Kidney epithelial cell (primary cell): ENCODE measurements at regions not wholly inside any gene's neighbourhood (a gene's known extent, or its start where the extent isn't known, plus 50 kb on each side); places are given as distances from the start of the nearest gene placed in this dataset.

ENCODE experiments used
- DNase-seq: peaks from one replicate; pipeline ENCODE4 v3.0.0-alpha.2; 2010; ENCODE audit warnings: low read depth
- H3K27me3 ChIP-seq: 2 replicates; pipeline ENCODE4 v1.6.0; 2011; ENCODE audit warnings: low read length; ENCODE audit not compliant: control insufficient read depth, insufficient read depth
- H3K36me3 ChIP-seq: 2 replicates; pipeline ENCODE4 v1.5.1; 2011; ENCODE audit warnings: low read length; ENCODE audit not compliant: control insufficient read depth, insufficient read depth
- H3K4me3 ChIP-seq: 2 replicates; pipeline ENCODE4 v1.5.1; 2011; ENCODE audit warnings: low read depth, mild to moderate bottlenecking, control low read depth, low read length
- CTCF ChIP-seq: IDR thresholded peaks from 2 replicates; pipeline ENCODE4 v1.5.1; 2011; ENCODE audit warnings: mild to moderate bottlenecking, moderate library complexity, low read length, control low read depth, inconsistent platforms; ENCODE audit not compliant: insufficient read depth, poor library complexity, severe bottlenecking

DNA sequence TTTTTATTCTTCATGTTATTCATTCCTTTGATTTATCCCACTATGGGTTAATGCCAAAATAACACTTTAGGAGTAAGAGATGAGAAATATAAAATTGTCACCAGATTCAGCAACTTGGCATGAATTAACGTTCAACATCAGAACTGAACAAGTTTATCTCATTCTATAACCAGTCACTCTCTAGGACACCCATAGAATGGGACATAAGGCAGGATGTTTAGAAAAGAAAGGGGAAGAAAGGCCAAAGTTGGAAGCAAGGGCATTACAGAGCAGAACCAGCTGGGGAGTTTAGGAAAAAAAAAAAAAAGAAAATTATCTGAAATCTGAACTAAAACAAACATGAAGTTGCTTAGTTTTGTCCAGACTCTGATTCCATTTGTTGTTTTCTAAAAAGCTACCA lies 211.0 kb downstream of the PMAIP1 start:
- DNase-seq = no peak
- Histone ChIP-seq H3K36me3 (no peaks in the 10 kb centered on the region), H3K4me3 (no peak overlapping the region), H3K27me3 (no peaks in the 10 kb centered on the region)
- TF ChIP-seq CTCF = no peak

DNA sequence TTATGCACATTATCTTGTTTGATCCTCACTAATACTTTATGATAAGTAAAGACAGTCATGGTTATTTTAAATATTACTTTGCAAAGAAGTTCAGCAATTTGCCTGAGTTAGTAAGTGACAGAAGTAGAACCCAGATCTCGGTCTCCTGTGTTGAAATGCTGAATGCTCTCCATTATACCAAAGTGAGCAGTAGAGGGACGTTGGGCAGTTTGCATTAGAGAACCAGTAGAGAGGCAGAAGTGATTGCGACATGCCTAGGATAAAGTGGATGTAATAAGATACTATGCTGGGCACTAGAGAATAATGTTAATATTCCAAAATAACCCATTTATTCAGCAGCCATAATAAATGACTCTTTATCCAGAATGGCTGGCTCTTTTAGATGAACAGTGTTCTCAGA lies 201.0 kb downstream of the PMAIP1 start:
- Histone ChIP-seq H3K36me3 (no peaks in the 10 kb centered on the region), H3K27me3 (no peaks in the 10 kb centered on the region), H3K4me3 (no peak overlapping the region)
- DNase-seq = no peak
- TF ChIP-seq CTCF = no peak

GRCh38 chr18:60099709-60100108 lies 199.9 kb downstream of the PMAIP1 start:
- Histone ChIP-seq H3K4me3 (no peak overlapping the region), H3K27me3 (no peaks in the 10 kb centered on the region), H3K36me3 (no peaks in the 10 kb centered on the region)
- no peak for TF ChIP-seq CTCF
- DNase-seq = no peak

- Histone ChIP-seq H3K4me3 (no peak overlapping the region), H3K36me3 (no peaks in the 10 kb centered on the region), H3K27me3 (no peaks in the 10 kb centered on the region)
- no peak for DNase-seq
- no peak for TF ChIP-seq CTCF
Measured at GRCh38 chr18:60096428-60096827, 196.6 kb downstream of the PMAIP1 start.

DNA sequence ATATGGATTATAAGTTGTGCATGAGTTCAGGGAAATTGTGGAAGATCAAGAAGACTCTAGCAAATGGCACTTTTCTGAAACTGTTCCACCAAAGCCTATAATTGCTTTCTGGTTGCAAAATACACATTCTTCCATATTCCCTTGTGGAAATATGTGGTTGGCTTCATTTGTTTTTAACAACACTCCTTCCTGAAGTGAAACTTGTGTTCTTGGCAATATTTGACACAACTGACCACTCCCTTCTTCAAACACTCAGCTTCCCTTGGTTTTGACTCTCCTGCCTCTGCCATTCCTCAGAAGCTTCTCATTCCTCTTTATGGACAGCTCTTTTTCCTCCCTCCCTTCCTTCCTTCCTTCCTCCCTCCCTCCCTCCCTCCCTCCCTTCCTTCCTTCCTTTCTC lies 192.3 kb downstream of the PMAIP1 start:
- no peak for TF ChIP-seq CTCF
- Histone ChIP-seq H3K36me3 (no peaks in the 10 kb centered on the region), H3K4me3 (no peak overlapping the region), H3K27me3 (no peaks in the 10 kb centered on the region)
- no peak for DNase-seq

DNA sequence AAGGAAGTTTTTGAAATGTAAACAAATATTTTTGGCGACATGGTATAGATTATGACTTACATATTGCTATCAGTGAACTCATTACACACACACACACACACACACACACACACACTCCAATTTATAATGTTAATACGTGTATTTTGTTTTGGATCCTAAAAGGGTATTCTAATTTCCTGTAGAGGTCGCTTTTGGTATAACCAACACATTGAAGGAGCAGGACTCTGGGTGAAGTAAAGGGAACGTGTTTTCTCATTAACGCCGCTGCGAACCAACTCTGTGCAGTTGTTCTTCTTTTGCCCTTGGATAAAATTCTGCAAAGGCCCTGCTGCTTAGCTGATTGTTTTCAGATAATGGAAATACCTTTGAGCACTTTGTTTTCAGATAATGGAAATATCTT lies 190.4 kb downstream of the PMAIP1 start:
- Histone ChIP-seq H3K4me3 (no peak overlapping the region), H3K27me3 (no peaks in the 10 kb centered on the region), H3K36me3 (no peaks in the 10 kb centered on the region)
- DNase-seq = no peak
- TF ChIP-seq CTCF = no peak
